SK-N-SH treated with all-trans-retinoic acid at 6 μM for 48 hours (cell line): ENCODE measurements at regions not wholly inside any gene's neighbourhood (a gene's known extent, or its start where the extent isn't known, plus 50 kb on each side); places are given as distances from the start of the nearest gene placed in this dataset.

Experiments used
- ATAC-seq: fragments of 200-7000 bp; cut with Tn5 transposase; 3 replicates; pipeline ENCODE4 v1.9.1; 2020; ENCODE audit warnings: mild to moderate bottlenecking, moderate library complexity
- ARNTL ChIP-seq: fragments of 450-650 bp; formaldehyde crosslinking; IDR thresholded peaks from 2 replicates; pipeline ENCODE4 v1.5.0; 2020; ENCODE audit warnings: low read depth, mild to moderate bottlenecking, moderate library complexity, borderline replicate concordance
- BACH2 ChIP-seq: fragments of 250-450 bp; sonication (Bioruptor Pico); IDR thresholded peaks from 2 replicates; pipeline ENCODE4 v1.9.0; 2021; ENCODE audit warnings: mild to moderate bottlenecking, borderline replicate concordance
- CREB5 ChIP-seq: fragments of 250-450 bp; sonication (Bioruptor Pico); IDR thresholded peaks from 2 replicates; pipeline ENCODE4 v1.5.1; 2020; ENCODE audit warnings: low read depth, mild to moderate bottlenecking, moderate library complexity
- CSDC2 ChIP-seq: fragments of 250-450 bp; sonication (Bioruptor Pico); IDR thresholded peaks from 2 replicates; pipeline ENCODE4 v1.5.0; 2020; ENCODE audit warnings: mild to moderate bottlenecking, moderate library complexity
- CSRNP3 ChIP-seq: fragments of 250-450 bp; sonication (Bioruptor Pico); IDR thresholded peaks from 2 replicates; pipeline ENCODE4 v1.5.1; 2021; ENCODE audit warnings: mild to moderate bottlenecking, moderate library complexity
- ESRRG ChIP-seq: fragments of 250-450 bp; sonication (Bioruptor Pico); IDR thresholded peaks from 2 replicates; pipeline ENCODE4 v1.6.1; 2021; ENCODE audit warnings: mild to moderate bottlenecking
- GLIS3 ChIP-seq: fragments of 250-450 bp; sonication (Bioruptor Pico); IDR thresholded peaks from 2 replicates; pipeline ENCODE4 v1.5.0; 2020; ENCODE audit warnings: mild to moderate bottlenecking, moderate library complexity
- ISL1 ChIP-seq: fragments of 250-450 bp; sonication (Bioruptor Pico); IDR thresholded peaks from 2 replicates; pipeline ENCODE4 v2.1.2; 2022; ENCODE audit warnings: mild to moderate bottlenecking, moderate library complexity
- OSR1 ChIP-seq: fragments of 250-450 bp; sonication (Bioruptor Pico); IDR thresholded peaks from 2 replicates; pipeline ENCODE4 v1.8.0; 2022; ENCODE audit warnings: moderate library complexity, mild to moderate bottlenecking, inconsistent platforms
- PATZ1 ChIP-seq: fragments of 250-450 bp; sonication (Bioruptor Pico); IDR thresholded peaks from 2 replicates; pipeline ENCODE4 v1.8.0; 2020; ENCODE audit warnings: mild to moderate bottlenecking, moderate library complexity, borderline replicate concordance
- PPARA ChIP-seq: fragments of 250-450 bp; sonication (Bioruptor Pico); IDR thresholded peaks from 2 replicates; pipeline ENCODE4 v1.5.0; 2020; ENCODE audit warnings: mild to moderate bottlenecking, borderline replicate concordance
- SNAI2 ChIP-seq: fragments of 250-450 bp; sonication (Bioruptor Pico); IDR thresholded peaks from 2 replicates; pipeline ENCODE4 v1.5.0; 2020; ENCODE audit warnings: mild to moderate bottlenecking, moderate library complexity
- TCF4 ChIP-seq: fragments of 250-450 bp; sonication (Bioruptor Pico); IDR thresholded peaks from 2 replicates; pipeline ENCODE4 v1.8.0; 2021; ENCODE audit warnings: mild to moderate bottlenecking, moderate library complexity, borderline replicate concordance
- TOX ChIP-seq: fragments of 250-450 bp; sonication (Bioruptor Pico); IDR thresholded peaks from 2 replicates; pipeline ENCODE4 v1.8.0; 2021; ENCODE audit warnings: mild to moderate bottlenecking, moderate library complexity, borderline replicate concordance
- TSHZ2 ChIP-seq: fragments of 250-450 bp; sonication (Bioruptor Pico); IDR thresholded peaks from 2 replicates; pipeline ENCODE4 v1.5.0; 2020; ENCODE audit warnings: mild to moderate bottlenecking, moderate library complexity
- ZC3H10 ChIP-seq: fragments of 250-450 bp; sonication (Bioruptor Pico); IDR thresholded peaks from 2 replicates; pipeline ENCODE4 v1.5.1; 2021; ENCODE audit warnings: mild to moderate bottlenecking, moderate library complexity
- ZFP3 ChIP-seq: fragments of 250-450 bp; sonication (Bioruptor Pico); IDR thresholded peaks from 2 replicates; pipeline ENCODE4 v1.5.0; 2020; ENCODE audit warnings: mild to moderate bottlenecking, moderate library complexity
- ZFP30 ChIP-seq: fragments of 450-650 bp; formaldehyde crosslinking; IDR thresholded peaks from 2 replicates; pipeline ENCODE4 v1.5.0; 2022; ENCODE audit warnings: mild to moderate bottlenecking, moderate library complexity
- ZNF565 ChIP-seq: fragments of 450-650 bp; formaldehyde crosslinking; conservative IDR thresholded peaks from 2 replicates; pipeline ENCODE4 v1.5.0; 2020; ENCODE audit warnings: low read depth, mild to moderate bottlenecking, moderate library complexity
- ZNF70 ChIP-seq: fragments of 450-650 bp; formaldehyde crosslinking; IDR thresholded peaks from 2 replicates; pipeline ENCODE4 v1.5.0; 2020; ENCODE audit warnings: mild to moderate bottlenecking, moderate library complexity
- ZNF8 ChIP-seq: fragments of 450-650 bp; formaldehyde crosslinking; IDR thresholded peaks from 2 replicates; pipeline ENCODE4 v1.5.0; 2020; ENCODE audit warnings: mild to moderate bottlenecking, moderate library complexity

- ATAC-seq = no peak
- TF ChIP-seq ESRRG (CRISPR knock-in tag) (no peak), PATZ1 (no peak), OSR1 (CRISPR knock-in tag) (no peak), ZNF8 (CRISPR knock-in tag) (no peak), ZNF565 (CRISPR knock-in tag) (no peak), CSDC2 (CRISPR knock-in tag) (no peak), ZFP30 (CRISPR knock-in tag) (no peak), TOX (CRISPR knock-in tag) (no peak), PPARA (CRISPR knock-in tag) (no peak), CSRNP3 (CRISPR knock-in tag) (no peak), ISL1 (CRISPR knock-in tag) (no peak), ZNF70 (CRISPR knock-in tag) (no peak), ZC3H10 (CRISPR knock-in tag) (no peak), GLIS3 (no peak), ZFP3 (CRISPR knock-in tag) (no peak), ARNTL (CRISPR knock-in tag) (no peak), BACH2 (CRISPR knock-in tag) (no peak), CREB5 (CRISPR knock-in tag) (no peak)
Measured at GRCh38 chr10:89894051-89894450, 192.7 kb downstream of the KIF20B start.

GRCh38 chr10:89900554-89900953, 199.2 kb downstream of the KIF20B start:
- TF ChIP-seq CSDC2 (CRISPR knock-in tag) = no peak
- no peak for TF ChIP-seq BACH2 (CRISPR knock-in tag)
- TF ChIP-seq CREB5 (CRISPR knock-in tag) = no peak
- no peak for TF ChIP-seq TSHZ2 (CRISPR knock-in tag)
- TF ChIP-seq PPARA (CRISPR knock-in tag) = no peak
- TF ChIP-seq GLIS3 = no peak
- no peak for TF ChIP-seq TCF4
- TF ChIP-seq ZFP3 (CRISPR knock-in tag) = no peak
- no peak for TF ChIP-seq ESRRG (CRISPR knock-in tag)
- ATAC-seq = no peak

GRCh38 chr10:89901895-89902294, 200.5 kb downstream of the KIF20B start:
- ATAC-seq = no peak
- TF ChIP-seq ZFP30 (CRISPR knock-in tag) = no peak
- TF ChIP-seq ARNTL (CRISPR knock-in tag) = no peak
- TF ChIP-seq CSDC2 (CRISPR knock-in tag) = no peak
- TF ChIP-seq TOX (CRISPR knock-in tag) = no peak
- no peak for TF ChIP-seq CSRNP3 (CRISPR knock-in tag)
- no peak for TF ChIP-seq CREB5 (CRISPR knock-in tag)
- TF ChIP-seq ZFP3 (CRISPR knock-in tag) = no peak
- TF ChIP-seq SNAI2 (CRISPR knock-in tag) = no peak
- no peak for TF ChIP-seq OSR1 (CRISPR knock-in tag)
- TF ChIP-seq GLIS3 = no peak
- TF ChIP-seq TCF4 = no peak
- TF ChIP-seq PATZ1 = no peak
- no peak for TF ChIP-seq PPARA (CRISPR knock-in tag)
- no peak for TF ChIP-seq ZC3H10 (CRISPR knock-in tag)
